H1 (cell line): ENCODE measurements at regions not wholly inside any gene's neighbourhood (a gene's known extent, or its start where the extent isn't known, plus 50 kb on each side); places are given as distances from the start of the nearest gene placed in this dataset.

Source experiments
- CTCF ChIA-PET: fragments of 300-600 bp; sonication (Branson Sonifier 250); formaldehyde crosslinking; loops from one replicate; lab custom pipeline; 2021; ENCODE audit not compliant: partially characterized antibody; lab: Charles Lee
- POLR2A ChIA-PET: fragments of 300-600 bp; sonication (Branson Sonifier 250); formaldehyde crosslinking; loops from one replicate; lab custom pipeline; 2021; ENCODE audit warnings: inconsistent platforms; ENCODE audit not compliant: partially characterized antibody; lab: Charles Lee
- DNase-seq, 2 experiments: peaks; one replicate each; pipeline versions ENCODE4 v3.0.0 to v3.0.0-alpha.2; 2010 to 2022; ENCODE audit warnings: low spot score in 2 of 2, low read depth in 1 of 2, mixed read lengths in 1 of 2
- FAIRE-seq: peaks from 2 replicates; lab custom pipeline; 2011; peaks lifted over from hg19 to GRCh38; lab: Jason Lieb, UNC
- H2AFZ ChIP-seq: 2 replicates; pipeline ENCODE4 v1.8.1; 2012; ENCODE audit warnings: low read length, inconsistent platforms
- H2AK5ac ChIP-seq: 2 replicates; pipeline ENCODE4 v1.6.1; 2013; ENCODE audit warnings: low read depth, low read length
- H2BK120ac ChIP-seq: replicated peaks from 2 replicates; pipeline ENCODE3; 2013; ENCODE audit warnings: low read depth, low read length, inconsistent platforms
- H2BK12ac ChIP-seq: 2 replicates; pipeline ENCODE4 v1.6.1; 2013; ENCODE audit warnings: low read depth, low read length
- H2BK15ac ChIP-seq: 2 replicates; pipeline ENCODE4 v1.6.1; 2013; ENCODE audit warnings: low read length
- H2BK20ac ChIP-seq: 2 replicates; pipeline ENCODE4 v1.6.1; 2013; ENCODE audit warnings: low read length
- H2BK5ac ChIP-seq: 2 replicates; pipeline ENCODE4 v1.6.1; 2013; ENCODE audit warnings: low read depth, low read length
- H3K14ac ChIP-seq: 2 replicates; pipeline ENCODE4 v1.6.1; 2013; ENCODE audit warnings: inconsistent platforms; ENCODE audit not compliant: insufficient read length
- H3K18ac ChIP-seq: 2 replicates; pipeline ENCODE4 v1.6.1; 2013; ENCODE audit warnings: low read length; ENCODE audit errors: extremely low read depth
- H3K23ac ChIP-seq: 2 replicates; pipeline ENCODE4 v1.6.1; 2013; ENCODE audit warnings: inconsistent platforms; ENCODE audit not compliant: insufficient read length
- H3K23me2 ChIP-seq: 2 replicates; pipeline ENCODE4 v1.6.1; 2013; ENCODE audit warnings: low read depth, low read length
- H3K27ac ChIP-seq: 2 replicates; pipeline ENCODE4 v1.6.1; 2011; ENCODE audit warnings: low read depth, low read length, inconsistent platforms
- H3K27me3 ChIP-seq, 4 experiments: replicated peaks in 1 of 4; 1 replicate in 1 of 4; 2 replicates in 3 of 4; pipeline versions ENCODE4 v1.6.1 to v1.8.1; 2011 to 2013; ENCODE audit warnings: low read length in 3 of 4, mild to moderate bottlenecking in 3 of 4, inconsistent platforms in 2 of 4, mixed read lengths in 2 of 4, moderate library complexity in 1 of 4; ENCODE audit not compliant: control insufficient read depth in 3 of 4, insufficient read depth in 3 of 4; ENCODE audit errors: extremely low read depth in 1 of 4
- H3K36me3 ChIP-seq, 4 experiments: 2 replicates each; pipeline versions ENCODE4 v1.6.1 to v1.8.1; 2011 to 2013; ENCODE audit warnings: mild to moderate bottlenecking in 4 of 4, low read length in 3 of 4, moderate library complexity in 2 of 4, control low read depth in 1 of 4, inconsistent platforms in 1 of 4; ENCODE audit not compliant: insufficient read depth in 4 of 4, control insufficient read depth in 2 of 4
- H3K4ac ChIP-seq: replicated peaks from 2 replicates; pipeline ENCODE3; 2013; ENCODE audit warnings: low read length, low read depth, mixed read lengths, inconsistent platforms; ENCODE audit not compliant: insufficient read length
- H3K4me1 ChIP-seq, 4 experiments: replicated peaks in 1 of 4; 1 replicate in 1 of 4; 2 replicates in 3 of 4; pipeline versions ENCODE4 v1.6.1 to v1.8.1; 2011 to 2013; ENCODE audit warnings: low read length in 3 of 4, inconsistent platforms in 2 of 4, mixed read lengths in 1 of 4; ENCODE audit not compliant: insufficient read depth in 4 of 4, control insufficient read depth in 3 of 4
- H3K4me2 ChIP-seq, 2 experiments: 2 replicates each; pipeline versions ENCODE4 v1.6.1 to v1.8.1; 2011 to 2013; ENCODE audit warnings: low read depth in 2 of 2, low read length in 2 of 2, control low read depth in 1 of 2, inconsistent platforms in 1 of 2, mild to moderate bottlenecking in 1 of 2; ENCODE audit not compliant: insufficient read depth in 1 of 2
- H3K4me3 ChIP-seq, 4 experiments: fragments of 200-600, 300-600 bp in 1 of 4; sonication (generic), shearing (Covaris generic), sonication (Bioruptor Twin) in 1 of 4; 2 replicates each; pipeline versions ENCODE4 v1.5.1 to v1.8.1; 2011 to 2016; ENCODE audit warnings: low read length in 4 of 4, low read depth in 3 of 4, control low read depth in 2 of 4, inconsistent platforms in 2 of 4, mild to moderate bottlenecking in 2 of 4, mixed read lengths in 1 of 4, moderate library complexity in 1 of 4; ENCODE audit not compliant: insufficient read depth in 2 of 4; ENCODE audit errors: extremely low read depth in 1 of 4
- H3K56ac ChIP-seq: replicated peaks from 2 replicates; pipeline ENCODE3; 2013; ENCODE audit warnings: low read depth, mild to moderate bottlenecking, mixed read lengths, low read length, inconsistent platforms; ENCODE audit not compliant: insufficient read length
- H3K79me1 ChIP-seq: 2 replicates; pipeline ENCODE4 v1.6.1; 2013; ENCODE audit warnings: low read depth, low read length, control low read depth
- H3K79me2 ChIP-seq, 2 experiments: 2 replicates each; pipeline versions ENCODE4 v1.6.1 to v1.8.1; 2012 to 2013; ENCODE audit warnings: low read length in 2 of 2, mild to moderate bottlenecking in 2 of 2, inconsistent platforms in 1 of 2; ENCODE audit not compliant: insufficient read depth in 2 of 2, control insufficient read depth in 1 of 2
- H3K9ac ChIP-seq, 4 experiments: replicated peaks in 1 of 4; 1 replicate in 1 of 4; 2 replicates in 3 of 4; pipeline versions ENCODE4 v1.6.1 to v1.8.1; 2011 to 2013; ENCODE audit warnings: low read depth in 3 of 4, low read length in 3 of 4, control low read depth in 2 of 4, mild to moderate bottlenecking in 2 of 4, moderate library complexity in 2 of 4, inconsistent platforms in 1 of 4; ENCODE audit errors: extremely low read depth in 1 of 4
- H3K9me3 ChIP-seq, 2 experiments: 2 replicates each; pipeline versions ENCODE4 v1.6.1 to v1.8.1; 2012 to 2013; ENCODE audit warnings: mild to moderate bottlenecking in 2 of 2, moderate library complexity in 2 of 2, control low read depth in 1 of 2, inconsistent platforms in 1 of 2, low read depth in 1 of 2, low read length in 1 of 2, mixed read lengths in 1 of 2; ENCODE audit not compliant: insufficient read depth in 2 of 2
- H4K20me1 ChIP-seq, 2 experiments: replicated peaks in 1 of 2; 2 replicates each; pipeline versions ENCODE3 to v1.8.1; 2011 to 2013; ENCODE audit warnings: inconsistent platforms in 2 of 2, low read length in 2 of 2, mild to moderate bottlenecking in 1 of 2; ENCODE audit not compliant: insufficient read depth in 2 of 2, control insufficient read depth in 1 of 2
- H4K5ac ChIP-seq: 2 replicates; pipeline ENCODE4 v1.6.1; 2013; ENCODE audit warnings: low read length, low read depth, mixed read lengths, inconsistent platforms; ENCODE audit not compliant: insufficient read length
- H4K8ac ChIP-seq: 2 replicates; pipeline ENCODE4 v1.8.0; 2013; ENCODE audit warnings: mild to moderate bottlenecking, moderate library complexity, low read length, inconsistent platforms; ENCODE audit not compliant: insufficient read depth; ENCODE audit errors: extremely low read depth
- H4K91ac ChIP-seq: replicated peaks from 2 replicates; pipeline ENCODE3; 2013; ENCODE audit warnings: low read length, mixed read lengths, inconsistent platforms; ENCODE audit not compliant: insufficient read length
- ATF3 ChIP-seq: IDR thresholded peaks from 2 replicates; pipeline ENCODE4 v1.6.1; 2011; ENCODE audit warnings: low read depth, mild to moderate bottlenecking, low read length; ENCODE audit not compliant: insufficient read depth
- CBX5 ChIP-seq: fragments of 300-800, 300-1000 bp; sonication (generic); IDR thresholded peaks from 2 replicates; pipeline ENCODE4 v1.7.1; 2016; ENCODE audit warnings: antibody characterized with exemption, low read length, low read depth
- HDAC2 ChIP-seq, 2 experiments: fragments of 300-600 bp in 1 of 2; sonication (generic) in 1 of 2; IDR thresholded peaks; 2 replicates each; pipeline ENCODE4 v1.6.1; 2011 to 2012; ENCODE audit warnings: low read depth in 2 of 2, low read length in 2 of 2, mild to moderate bottlenecking in 2 of 2, moderate library complexity in 2 of 2, borderline replicate concordance in 1 of 2, inconsistent platforms in 1 of 2
- PHF8 ChIP-seq: fragments of 200-600 bp; sonication (generic); conservative IDR thresholded peaks from 2 replicates; pipeline ENCODE4 v1.7.1; 2012; ENCODE audit warnings: low read depth, mild to moderate bottlenecking, inconsistent platforms, low read length, moderate library complexity
- POLR2A ChIP-seq, 2 experiments: IDR thresholded peaks; 1 replicate in 1 of 2; 2 replicates in 1 of 2; pipeline ENCODE4 v1.6.1; 2011; ENCODE audit warnings: low read depth in 2 of 2, low read length in 2 of 2, mild to moderate bottlenecking in 2 of 2; ENCODE audit errors: control extremely low read depth in 1 of 2
- POLR2AphosphoS5 ChIP-seq: IDR thresholded peaks from 2 replicates; pipeline ENCODE4 v1.6.1; 2011; ENCODE audit warnings: low read depth, low read length
- TEAD4 ChIP-seq: IDR thresholded peaks from 2 replicates; pipeline ENCODE4 v1.6.1; 2012; ENCODE audit warnings: low read depth, low read length, inconsistent platforms, mixed read lengths
- WGBS, 2 experiments: shearing (Covaris generic) in 1 of 2; methylation state at CpG; one replicate each; pipeline versions ENCODE4 v1.1.6 to v1.1.7; 2013 to 2015; ENCODE audit warnings: low lambda C conversion rate in 2 of 2, mixed read lengths in 2 of 2, inconsistent platforms in 1 of 2, low coverage in 1 of 2, missing lambda C conversion rate in 1 of 2; ENCODE audit not compliant: insufficient replicate concordance in 2 of 2, insufficient coverage in 1 of 2, insufficient read length in 1 of 2; ENCODE audit errors: extremely low coverage in 1 of 2, missing lambda C conversion rate in 1 of 2; 5-methylcytosine and 5-hydroxymethylcytosine counted together

- ChIA-PET CTCF (no interaction called here), POLR2A (no interaction called here)
- no peak overlapping the region for H3K4me2 ChIP-seq
- H4K20me1 ChIP-seq = no peaks in the 10 kb centered on the region
- no peak overlapping the region for H3K56ac ChIP-seq
- no peak for DNase-seq
- H2BK15ac ChIP-seq = no peak overlapping the region
- no peak overlapping the region for H4K5ac ChIP-seq
- no peaks in the 10 kb centered on the region for H3K4me1 ChIP-seq
- no peak overlapping the region for H3K14ac ChIP-seq
- no peak overlapping the region for H3K4ac ChIP-seq
- no peak overlapping the region for H3K9ac ChIP-seq
- no peak overlapping the region for H2AFZ ChIP-seq
- H3K79me2 ChIP-seq = no peaks in the 10 kb centered on the region
- no peak overlapping the region for H3K4me3 ChIP-seq
- no peaks in the 10 kb centered on the region for H3K79me1 ChIP-seq
- H4K8ac ChIP-seq = no peak overlapping the region
- H2BK5ac ChIP-seq = no peak overlapping the region
- no peak overlapping the region for H2BK12ac ChIP-seq
- no peak overlapping the region for H3K27ac ChIP-seq
- H3K23me2 ChIP-seq = no peaks in the 10 kb centered on the region
- no peak for FAIRE-seq
- H4K91ac ChIP-seq = no peak overlapping the region
- no peak overlapping the region for H2BK20ac ChIP-seq
- H2BK120ac ChIP-seq = no peak overlapping the region
- H3K36me3 ChIP-seq = no peaks in the 10 kb centered on the region
- no peaks in the 10 kb centered on the region for H3K27me3 ChIP-seq
- WGBS, 2 experiments = 95% methylated on average over 2 of the region's 2 CpGs; no CpG with 5 or more reads in 1 of the 2 experiments
- no peak overlapping the region for H2AK5ac ChIP-seq
- no peak overlapping the region for H3K18ac ChIP-seq
- H3K23ac ChIP-seq = no peak overlapping the region
- no peaks in the 10 kb centered on the region for H3K9me3 ChIP-seq
- TF ChIP-seq POLR2A (IDR thresholded peaks at IDR 0.05; ENCODE audit: control extremely low read depth in 1 of 2, low read depth in 2 of 2, low read length in 2 of 2) (no peak), HDAC2 (IDR thresholded peaks at IDR 0.05; ENCODE audit: borderline replicate concordance in 1 of 2, low read depth in 2 of 2, low read length in 2 of 2) (no peak), POLR2AphosphoS5 (no peak), TEAD4 (no peak), ATF3 (no peak), PHF8 (no peak), CBX5 (no peak)
These were observed 292.2 kb downstream of the GABRG1 start for GRCh38 chr4:45831692-45832091.
